Fibroblast of lung (primary cell): ENCODE measurements at regions not wholly inside any gene's neighbourhood (a gene's known extent, or its start where the extent isn't known, plus 50 kb on each side); places are given as distances from the start of the nearest gene placed in this dataset.

Source experiments
- DNase-seq, 2 donors: peaks; one replicate each; pipeline versions ENCODE4 v3.0.0 to v3.0.0-alpha.2; 2010; ENCODE audit warnings: low read depth in 2 of 2
- H2AFZ ChIP-seq: 2 replicates; pipeline ENCODE4 v1.5.1; 2012; ENCODE audit warnings: low read length, control low read depth, inconsistent platforms
- H3K27ac ChIP-seq: 2 replicates; pipeline ENCODE4 v1.5.1; 2011; ENCODE audit warnings: low read length, control low read depth; ENCODE audit not compliant: insufficient read depth
- H3K27me3 ChIP-seq: 2 replicates; pipeline ENCODE4 v1.5.1; 2011; ENCODE audit warnings: mild to moderate bottlenecking, low read length; ENCODE audit not compliant: control insufficient read depth, insufficient read depth
- H3K36me3 ChIP-seq: 2 replicates; pipeline ENCODE4 v1.5.1; 2011; ENCODE audit warnings: low read length; ENCODE audit not compliant: control insufficient read depth, insufficient read depth
- H3K4me1 ChIP-seq: 2 replicates; pipeline ENCODE4 v1.5.1; 2011; ENCODE audit warnings: low read length; ENCODE audit not compliant: control insufficient read depth, insufficient read depth; ENCODE audit errors: extremely low read depth
- H3K4me2 ChIP-seq: 2 replicates; pipeline ENCODE4 v1.5.1; 2011; ENCODE audit warnings: low read length, control low read depth; ENCODE audit not compliant: insufficient read depth; ENCODE audit errors: extremely low read depth
- H3K4me3 ChIP-seq, 4 experiments: fragments of 200-600 bp in 1 of 4; sonication (generic) in 1 of 4; replicated peaks in 1 of 4; 2 replicates each; pipeline ENCODE4 v1.5.1; 2011 to 2016; ENCODE audit warnings: low read length in 4 of 4, low read depth in 3 of 4, mild to moderate bottlenecking in 3 of 4, control low read depth in 2 of 4, inconsistent platforms in 1 of 4, mixed read lengths in 1 of 4; ENCODE audit not compliant: insufficient read depth in 1 of 4; ENCODE audit errors: control extremely low read depth in 1 of 4
- H3K79me2 ChIP-seq: 2 replicates; pipeline ENCODE4 v1.5.1; 2012; ENCODE audit warnings: mild to moderate bottlenecking, low read length, inconsistent platforms; ENCODE audit not compliant: control insufficient read depth, insufficient read depth
- H3K9ac ChIP-seq: 2 replicates; pipeline ENCODE4 v1.5.1; 2011; ENCODE audit warnings: mild to moderate bottlenecking, low read length, control low read depth; ENCODE audit not compliant: insufficient read depth
- H3K9me3 ChIP-seq: 2 replicates; pipeline ENCODE4 v1.5.1; 2012; ENCODE audit warnings: low read depth, low read length; ENCODE audit not compliant: control insufficient read depth, insufficient read depth
- H4K20me1 ChIP-seq: 2 replicates; pipeline ENCODE4 v1.5.1; 2011; ENCODE audit warnings: low read length; ENCODE audit not compliant: control insufficient read depth, insufficient read depth; ENCODE audit errors: extremely low read depth
- EZH2 ChIP-seq: IDR thresholded peaks from 2 replicates; pipeline ENCODE4 v1.5.1; 2012; ENCODE audit warnings: low read length, control low read depth, mild to moderate bottlenecking; ENCODE audit errors: missing control alignments
- TF ChIP-seq, protein P1 (sequence below), 2 donors: IDR thresholded peaks in 1 of 2; conservative IDR thresholded peaks in 1 of 2; 1 replicate in 1 of 2; 2 replicates in 1 of 2; pipeline ENCODE4 v1.5.1; 2011 to 2012; ENCODE audit warnings: low read length in 2 of 2, control low read depth in 1 of 2, inconsistent platforms in 1 of 2, low read depth in 1 of 2, mild to moderate bottlenecking in 1 of 2

DNA sequence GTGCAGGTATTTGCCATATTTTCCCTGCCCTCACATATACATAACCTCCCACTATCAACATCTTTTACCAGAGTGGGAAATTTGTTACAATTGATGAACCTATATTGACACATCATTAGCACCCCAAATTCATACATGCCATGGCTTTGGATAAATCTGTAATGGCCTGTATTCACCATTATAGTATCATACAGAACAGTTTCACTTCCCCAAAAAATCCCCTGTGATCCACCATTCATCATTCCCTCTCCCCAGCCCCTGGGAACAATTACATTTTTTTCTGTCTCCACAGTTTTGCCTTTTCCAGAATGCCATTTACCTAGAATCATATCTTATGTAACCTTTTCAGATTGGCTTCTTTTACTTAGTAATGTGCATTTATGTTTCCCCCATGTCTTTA is 494.5 kb downstream of the RNF144A start:
- no peak overlapping the region for H3K27ac ChIP-seq
- no peak overlapping the region for H3K4me3 ChIP-seq
- DNase-seq = no peak
- no peak overlapping the region for H3K4me2 ChIP-seq
- H3K9ac ChIP-seq = no peak overlapping the region
- no peaks in the 10 kb centered on the region for H3K9me3 ChIP-seq
- H4K20me1 ChIP-seq = no peaks in the 10 kb centered on the region
- H3K79me2 ChIP-seq = no peaks in the 10 kb centered on the region
- no peaks in the 10 kb centered on the region for H3K36me3 ChIP-seq
- no peak overlapping the region for H2AFZ ChIP-seq
- no peaks in the 10 kb centered on the region for H3K27me3 ChIP-seq
- H3K4me1 ChIP-seq = no peaks in the 10 kb centered on the region
- TF ChIP-seq, protein P1, sequence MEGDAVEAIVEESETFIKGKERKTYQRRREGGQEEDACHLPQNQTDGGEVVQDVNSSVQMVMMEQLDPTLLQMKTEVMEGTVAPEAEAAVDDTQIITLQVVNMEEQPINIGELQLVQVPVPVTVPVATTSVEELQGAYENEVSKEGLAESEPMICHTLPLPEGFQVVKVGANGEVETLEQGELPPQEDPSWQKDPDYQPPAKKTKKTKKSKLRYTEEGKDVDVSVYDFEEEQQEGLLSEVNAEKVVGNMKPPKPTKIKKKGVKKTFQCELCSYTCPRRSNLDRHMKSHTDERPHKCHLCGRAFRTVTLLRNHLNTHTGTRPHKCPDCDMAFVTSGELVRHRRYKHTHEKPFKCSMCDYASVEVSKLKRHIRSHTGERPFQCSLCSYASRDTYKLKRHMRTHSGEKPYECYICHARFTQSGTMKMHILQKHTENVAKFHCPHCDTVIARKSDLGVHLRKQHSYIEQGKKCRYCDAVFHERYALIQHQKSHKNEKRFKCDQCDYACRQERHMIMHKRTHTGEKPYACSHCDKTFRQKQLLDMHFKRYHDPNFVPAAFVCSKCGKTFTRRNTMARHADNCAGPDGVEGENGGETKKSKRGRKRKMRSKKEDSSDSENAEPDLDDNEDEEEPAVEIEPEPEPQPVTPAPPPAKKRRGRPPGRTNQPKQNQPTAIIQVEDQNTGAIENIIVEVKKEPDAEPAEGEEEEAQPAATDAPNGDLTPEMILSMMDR (conservative IDR thresholded peaks at IDR 0.05 in 1 of 2, IDR thresholded peaks at IDR 0.05 in 1 of 2; ENCODE audit: low read depth in 1 of 2, low read length in 2 of 2) = no peak
- TF ChIP-seq EZH2 = no peak

DNA sequence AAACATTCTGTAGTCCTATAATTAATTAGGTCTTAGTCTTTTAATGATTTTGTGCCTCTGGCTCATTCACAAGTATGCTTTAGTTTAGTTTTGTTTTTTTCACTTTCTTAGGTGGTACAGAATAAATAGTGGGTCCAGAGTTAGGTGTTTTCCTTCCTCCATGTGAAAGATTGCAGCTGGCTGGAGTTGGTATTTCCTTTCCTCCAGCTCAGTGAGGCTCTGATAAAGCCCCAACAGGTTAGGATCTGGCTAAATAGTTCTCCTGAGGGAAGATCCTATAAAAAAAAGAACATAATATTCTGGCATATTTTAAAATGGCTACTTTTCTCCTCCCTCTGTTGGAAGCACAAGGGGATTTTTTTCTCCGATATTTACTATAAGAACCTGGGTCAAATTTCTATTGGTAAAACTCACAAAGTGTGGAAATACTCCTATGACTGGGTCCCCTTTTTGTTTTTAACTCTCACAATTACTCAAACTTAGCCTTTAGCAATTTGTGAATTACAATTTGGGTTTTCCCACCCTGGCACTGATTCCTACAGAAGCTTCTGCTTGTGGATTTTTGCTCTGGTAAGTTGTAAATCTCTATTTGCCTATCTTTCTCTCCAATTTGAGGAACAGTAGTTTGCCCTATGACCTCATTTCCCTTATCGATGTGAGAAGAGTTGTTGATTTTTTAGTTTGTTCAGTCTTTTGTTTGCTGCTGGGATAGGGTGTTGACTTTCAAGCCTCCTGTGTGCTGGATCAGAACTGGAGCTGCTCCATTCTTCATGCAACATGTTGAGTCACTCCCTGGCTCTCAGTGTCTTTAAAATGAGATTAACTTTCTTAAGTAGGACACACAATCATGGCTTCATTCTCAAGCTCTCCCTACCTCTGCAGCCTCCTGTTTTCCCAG is 500.9 kb downstream of the RNF144A start:
- no peak overlapping the region for H3K4me2 ChIP-seq
- H3K9ac ChIP-seq = no peak overlapping the region
- H3K9me3 ChIP-seq = no peaks in the 10 kb centered on the region
- H3K36me3 ChIP-seq = no peaks in the 10 kb centered on the region
- no peaks in the 10 kb centered on the region for H3K27me3 ChIP-seq
- no peak overlapping the region for H2AFZ ChIP-seq
- H3K27ac ChIP-seq = no peak overlapping the region
- TF ChIP-seq, protein P1 (conservative IDR thresholded peaks at IDR 0.05 in 1 of 2, IDR thresholded peaks at IDR 0.05 in 1 of 2; ENCODE audit: low read depth in 1 of 2, low read length in 2 of 2) = no peak
- no peak for TF ChIP-seq EZH2
- no peaks in the 10 kb centered on the region for H3K79me2 ChIP-seq
- no peaks in the 10 kb centered on the region for H3K4me1 ChIP-seq
- H3K4me3 ChIP-seq = no peak overlapping the region
- H4K20me1 ChIP-seq = no peaks in the 10 kb centered on the region
- DNase-seq = no peak

DNA sequence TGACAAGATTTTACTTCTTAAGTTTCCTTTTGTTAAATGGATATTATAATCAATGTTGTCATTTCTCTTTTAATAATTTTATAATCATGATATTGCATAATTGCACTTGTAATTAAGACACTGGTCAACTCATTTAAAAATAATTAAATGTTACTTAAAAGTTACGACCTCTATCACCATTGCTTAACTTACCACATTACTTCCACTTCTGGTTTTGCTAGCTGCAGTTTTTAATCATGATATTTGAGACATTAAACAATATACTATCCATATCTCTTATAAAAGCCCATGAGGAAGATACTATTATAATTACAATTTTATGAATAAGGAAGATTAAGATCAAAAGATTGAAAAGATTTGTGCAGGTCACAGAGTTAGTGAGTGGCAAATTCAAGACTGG is 502.0 kb downstream of the RNF144A start:
- no peak overlapping the region for H3K4me2 ChIP-seq
- H3K4me1 ChIP-seq = no peaks in the 10 kb centered on the region
- no peaks in the 10 kb centered on the region for H3K27me3 ChIP-seq
- H3K9me3 ChIP-seq = no peaks in the 10 kb centered on the region
- H3K4me3 ChIP-seq = no peak overlapping the region
- H3K9ac ChIP-seq = no peak overlapping the region
- TF ChIP-seq, protein P1 (conservative IDR thresholded peaks at IDR 0.05 in 1 of 2, IDR thresholded peaks at IDR 0.05 in 1 of 2; ENCODE audit: low read depth in 1 of 2, low read length in 2 of 2) = no peak
- no peak for TF ChIP-seq EZH2
- H2AFZ ChIP-seq = no peak overlapping the region
- no peak overlapping the region for H3K27ac ChIP-seq
- H3K79me2 ChIP-seq = no peaks in the 10 kb centered on the region
- DNase-seq = no peak
- no peaks in the 10 kb centered on the region for H3K36me3 ChIP-seq
- no peaks in the 10 kb centered on the region for H4K20me1 ChIP-seq
